IPS-15b (cell line): ENCODE measurements at regions not wholly inside any gene's neighbourhood (a gene's known extent, or its start where the extent isn't known, plus 50 kb on each side); places are given as distances from the start of the nearest gene placed in this dataset.
"Not testable (repeated sequence)": the region's sequence is repeated elsewhere in the genome, so short reads cannot be mapped to it uniquely, and the experiment has no call there.

Source experiments
- H3K27me3 ChIP-seq: one replicate; pipeline ENCODE4 v1.6.1; 2013; ENCODE audit warnings: low read length; ENCODE audit not compliant: control insufficient read depth, insufficient read depth
- H3K36me3 ChIP-seq: one replicate; pipeline ENCODE4 v1.6.1; 2013; ENCODE audit warnings: low read length; ENCODE audit not compliant: control insufficient read depth, insufficient read depth
- H3K4me1 ChIP-seq: one replicate; pipeline ENCODE4 v1.6.1; 2013; ENCODE audit warnings: mild to moderate bottlenecking, low read length; ENCODE audit not compliant: control insufficient read depth, insufficient read depth
- H3K4me3 ChIP-seq: one replicate; pipeline ENCODE4 v1.5.1; 2013; ENCODE audit warnings: low read depth, low read length
- H3K9ac ChIP-seq: one replicate; pipeline ENCODE4 v1.6.1; 2013; ENCODE audit warnings: low read depth, mild to moderate bottlenecking, low read length
- H3K9me3 ChIP-seq: one replicate; pipeline ENCODE4 v1.6.1; 2013; ENCODE audit warnings: mild to moderate bottlenecking, low read length; ENCODE audit not compliant: control insufficient read depth, insufficient read depth

GRCh38 chr12:9340422-9341259 lies 132.4 kb upstream of the PZP start:
- Histone ChIP-seq H3K27me3 (no peaks in the 10 kb centered on the region), H3K4me3 (no peak overlapping the region), H3K4me1 (no peaks in the 10 kb centered on the region), H3K9me3 (no peaks in the 10 kb centered on the region), H3K9ac (no peak overlapping the region), H3K36me3 (no peaks in the 10 kb centered on the region)

DNA sequence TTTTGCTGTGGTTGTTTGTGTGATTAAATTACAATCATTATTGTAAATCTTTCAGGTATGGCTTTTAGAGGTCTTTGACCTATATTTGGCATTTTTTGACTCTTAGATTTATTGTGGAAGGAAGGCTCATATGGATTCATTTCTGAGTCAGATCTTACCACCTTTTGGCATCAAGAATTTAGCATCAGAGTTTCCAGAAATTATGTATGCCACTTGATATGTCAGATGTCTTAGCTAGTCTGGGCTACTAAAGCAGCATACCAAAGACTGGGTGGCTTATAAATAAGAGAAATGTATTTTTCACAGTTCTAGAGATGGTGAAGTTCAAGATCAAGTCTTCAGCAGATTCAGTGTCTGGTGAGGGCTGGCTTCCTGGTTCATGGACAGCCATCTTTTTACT lies 129.5 kb upstream of the PZP start:
- Histone ChIP-seq H3K4me1 (no peaks in the 10 kb centered on the region), H3K4me3 (no peak overlapping the region), H3K36me3 (no peaks in the 10 kb centered on the region), H3K9ac (no peak overlapping the region), H3K9me3 (no peaks in the 10 kb centered on the region), H3K27me3 (no peaks in the 10 kb centered on the region)

DNA sequence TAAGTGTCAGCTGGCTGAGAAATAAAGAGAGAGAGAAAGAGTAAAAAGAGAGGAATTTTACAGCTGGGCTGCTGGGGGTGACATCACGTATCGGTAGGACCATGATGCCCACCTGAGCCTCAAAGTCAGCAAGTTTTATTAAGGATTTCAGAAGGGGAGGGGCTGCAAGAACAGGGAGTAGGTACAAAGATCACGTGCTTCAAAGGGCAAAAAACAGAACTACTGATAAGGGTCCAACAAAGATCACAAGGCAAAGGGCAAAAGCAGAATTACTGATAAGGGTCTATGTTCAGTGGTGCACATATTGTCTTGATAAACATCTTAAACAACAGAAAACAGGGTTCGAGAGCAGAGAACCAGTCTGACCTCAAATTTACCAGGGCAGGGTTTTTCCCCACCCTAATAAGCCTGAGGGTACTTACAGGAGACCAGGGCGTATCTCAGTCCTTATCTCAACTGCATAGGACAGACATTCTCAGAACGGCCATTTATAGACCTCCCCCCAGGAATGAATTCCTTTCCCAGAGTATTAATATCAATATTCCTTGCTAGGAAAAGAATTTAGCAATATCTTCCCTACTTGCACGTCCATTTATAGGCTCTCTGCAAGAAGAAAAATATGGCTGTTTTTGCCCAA lies 128.3 kb upstream of the PZP start:
- not testable (repeated sequence) for H3K4me1 ChIP-seq

GRCh38 chr12:9335867-9336266 lies 127.7 kb upstream of the PZP start:
- Histone ChIP-seq H3K27me3 (no peaks in the 10 kb centered on the region), H3K9me3 (no peaks in the 10 kb centered on the region), H3K36me3 (no peaks in the 10 kb centered on the region), H3K9ac (no peak overlapping the region), H3K4me1 (no peaks in the 10 kb centered on the region), H3K4me3 (no peak overlapping the region)

More for the DNA sequence above, 128.3 kb upstream of the PZP start:
- H3K9ac ChIP-seq, H3K9me3 ChIP-seq, H3K4me3 ChIP-seq, H3K36me3 ChIP-seq, H3K27me3 ChIP-seq: not testable (repeated sequence)

DNA sequence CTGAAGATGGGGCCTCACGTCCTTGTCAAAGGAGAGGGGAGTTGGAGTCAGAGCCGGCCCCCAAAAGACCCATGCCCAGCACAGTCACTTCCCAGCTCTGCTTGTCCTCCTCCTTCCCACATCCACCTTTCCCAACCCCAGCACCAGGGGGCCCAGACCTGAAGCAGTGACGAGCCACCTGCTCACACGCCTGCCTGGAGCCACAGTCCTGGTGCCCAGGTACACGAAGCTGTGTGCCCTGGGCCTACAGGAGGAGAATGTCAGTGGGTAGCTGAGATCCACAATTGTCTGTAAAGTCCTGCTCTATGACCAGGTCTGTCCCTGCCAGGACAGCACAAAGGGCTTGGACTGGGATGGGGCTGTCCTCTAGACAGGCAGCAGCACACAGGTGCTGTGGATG lies 126.8 kb upstream of the PZP start:
- Histone ChIP-seq H3K4me3 (no peak overlapping the region), H3K9ac (no peak overlapping the region), H3K36me3 (no peaks in the 10 kb centered on the region)

GRCh38 chr12:9334041-9334692 lies 126.0 kb upstream of the PZP start:
- Histone ChIP-seq H3K9me3 (no peaks in the 10 kb centered on the region), H3K36me3 (no peaks in the 10 kb centered on the region), H3K4me3 (no peak overlapping the region), H3K27me3 (no peaks in the 10 kb centered on the region), H3K4me1 (no peaks in the 10 kb centered on the region), H3K9ac (no peak overlapping the region)

More for the DNA sequence above, 126.8 kb upstream of the PZP start:
- Histone ChIP-seq H3K9me3 (no peaks in the 10 kb centered on the region), H3K4me1 (no peaks in the 10 kb centered on the region), H3K27me3 (no peaks in the 10 kb centered on the region)

- no peaks in the 10 kb centered on the region for H3K27me3 ChIP-seq
- no peak overlapping the region for H3K9ac ChIP-seq
- H3K4me3 ChIP-seq = no peak overlapping the region
- no peaks in the 10 kb centered on the region for H3K9me3 ChIP-seq
- H3K4me1 ChIP-seq = no peaks in the 10 kb centered on the region
- H3K36me3 ChIP-seq = no peaks in the 10 kb centered on the region
Observed at GRCh38 chr12:9333161-9333560, 125.0 kb upstream of the PZP start.

- Histone ChIP-seq H3K4me3 (no peak overlapping the region), H3K4me1 (no peaks in the 10 kb centered on the region), H3K27me3 (no peaks in the 10 kb centered on the region), H3K36me3 (no peaks in the 10 kb centered on the region), H3K9me3 (no peaks in the 10 kb centered on the region), H3K9ac (no peak overlapping the region)
Observed at GRCh38 chr12:9332564-9332963, 124.4 kb upstream of the PZP start.

GRCh38 chr12:9331218-9331626 lies 123.0 kb upstream of the PZP start:
- H3K4me1 ChIP-seq = no peaks in the 10 kb centered on the region
- no peak overlapping the region for H3K4me3 ChIP-seq
- H3K9ac ChIP-seq = no peak overlapping the region
- H3K9me3 ChIP-seq = no peaks in the 10 kb centered on the region
- H3K27me3 ChIP-seq = no peaks in the 10 kb centered on the region
- H3K36me3 ChIP-seq = no peaks in the 10 kb centered on the region

- Histone ChIP-seq H3K9me3 (no peaks in the 10 kb centered on the region), H3K4me3 (no peak overlapping the region), H3K4me1 (no peaks in the 10 kb centered on the region), H3K9ac (no peak overlapping the region), H3K36me3 (no peaks in the 10 kb centered on the region), H3K27me3 (no peaks in the 10 kb centered on the region)
Observed at GRCh38 chr12:9329019-9329418, 120.8 kb upstream of the PZP start.

GRCh38 chr12:9328065-9328464 lies 119.9 kb upstream of the PZP start:
- Histone ChIP-seq H3K4me1 (no peaks in the 10 kb centered on the region), H3K9ac (no peak overlapping the region), H3K36me3 (no peaks in the 10 kb centered on the region), H3K4me3 (no peak overlapping the region), H3K9me3 (no peaks in the 10 kb centered on the region), H3K27me3 (no peaks in the 10 kb centered on the region)

- Histone ChIP-seq H3K9ac (no peak overlapping the region), H3K27me3 (no peaks in the 10 kb centered on the region), H3K36me3 (no peaks in the 10 kb centered on the region), H3K9me3 (no peaks in the 10 kb centered on the region), H3K4me1 (no peaks in the 10 kb centered on the region), H3K4me3 (no peak overlapping the region)
Observed at GRCh38 chr12:9327320-9327719, 119.1 kb upstream of the PZP start.
